Adrenal gland (tissue), 9 donors: ENCODE measurements at regions not wholly inside any gene's neighbourhood (a gene's known extent, or its start where the extent isn't known, plus 50 kb on each side); places are given as distances from the start of the nearest gene placed in this dataset.

Experiments used
- DNase-seq, 7 donors: peaks; one replicate each; pipeline ENCODE4 v3.0.0-alpha.2; 2019 to 2020
- H3K27ac ChIP-seq, 5 donors: fragments of 200-600 bp; sonication (generic) in 4 of 5; 1 replicate in 3 of 5; 2 replicates in 2 of 5; pipeline versions ENCODE4 v1.5.1 to v1.8.0; 2016 to 2020; ENCODE audit warnings: mild to moderate bottlenecking in 1 of 5
- H3K27me3 ChIP-seq: fragments of 200-600 bp; 2 replicates; pipeline ENCODE4 v1.8.0; 2021
- H3K36me3 ChIP-seq, 2 donors: fragments of 200-600 bp; replicated peaks in 1 of 2; 1 replicate in 1 of 2; 2 replicates in 1 of 2; pipeline versions ENCODE4 v1.5.1 to v1.8.0; 2018 to 2022
- H3K4me1 ChIP-seq, 2 donors: fragments of 200-600 bp; replicated peaks in 1 of 2; 1 replicate in 1 of 2; 2 replicates in 1 of 2; pipeline versions ENCODE4 v1.5.1 to v1.8.0; 2018 to 2021
- H3K4me3 ChIP-seq, 4 donors: fragments of 200-600 bp; sonication (generic) in 3 of 4; one replicate each; pipeline ENCODE4 v1.5.1; 2016 to 2018
- H3K9me3 ChIP-seq, 3 donors: fragments of 200-600 bp; sonication (generic) in 1 of 3; replicated peaks in 1 of 3; 1 replicate in 2 of 3; 2 replicates in 1 of 3; pipeline versions ENCODE4 v1.5.1 to v1.8.0; 2016 to 2021
- POLR2A ChIP-seq, 2 donors: fragments of 450-650 bp; IDR thresholded peaks; one replicate each; pipeline ENCODE4 v1.6.1; 2017; ENCODE audit warnings: antibody characterized with exemption in 2 of 2, mild to moderate bottlenecking in 2 of 2, moderate library complexity in 1 of 2
- WGBS, 4 donors: extraction: QIAGEN DNeasy Blood & Tissue Kit in 2 of 4; methylation state at CpG; one replicate each; pipeline versions ENCODE4 v1.1.5 to v1.1.7; 2013 to 2017; 5-methylcytosine and 5-hydroxymethylcytosine counted together
- intact Hi-C, 2 donors: fragments of 100-400 bp; cut with DNase I; formaldehyde crosslinking; loops; one replicate each; pipeline versions ENCODE4 v1.14.1 to v1.15.0; 2022 to 2023
- TF ChIP-seq, protein P1 (sequence below), 6 experiments: fragments of 450-650 bp in 4 of 6; fragments of 200-600 bp in 2 of 6; sonication (generic) in 1 of 6; IDR thresholded peaks; 1 replicate in 5 of 6; 2 replicates in 1 of 6; pipeline versions ENCODE4 v1.5.1 to v1.8.0; 2016 to 2021; ENCODE audit warnings: antibody characterized with exemption in 6 of 6, mild to moderate bottlenecking in 2 of 6, moderate library complexity in 1 of 6
- donor health status: healthy with polysubstance abuse.
- donor health status: Bipolar disorder and iron deficiency.
- donor health status: DM: yes; HTN: yes; CAD: no.
- donor health status: DM: no; HTN: no; CAD: no.
- donor health status: DM: no; HTN: no; CAD: no.

GRCh38 chr2:21265752-21266151 is 142.0 kb downstream of the TDRD15 start:
- WGBS, 4 donors: 54 to 100% (median 94%) methylated on average over 3 of the region's 3 CpGs
- Histone ChIP-seq H3K27me3 (no peaks in the 10 kb centered on the region), H3K27ac (no peak overlapping the region), H3K9me3 (no peaks in the 10 kb centered on the region), H3K4me1 (peaks cover 12 to 25% of the 10 kb centered on the region in 2 donors), H3K4me3 (no peak overlapping the region), H3K36me3 (no peaks in the 10 kb centered on the region)
- no peak for DNase-seq
- TF ChIP-seq POLR2A (IDR thresholded peaks at IDR 0.05): no peak
- TF ChIP-seq, protein P1, sequence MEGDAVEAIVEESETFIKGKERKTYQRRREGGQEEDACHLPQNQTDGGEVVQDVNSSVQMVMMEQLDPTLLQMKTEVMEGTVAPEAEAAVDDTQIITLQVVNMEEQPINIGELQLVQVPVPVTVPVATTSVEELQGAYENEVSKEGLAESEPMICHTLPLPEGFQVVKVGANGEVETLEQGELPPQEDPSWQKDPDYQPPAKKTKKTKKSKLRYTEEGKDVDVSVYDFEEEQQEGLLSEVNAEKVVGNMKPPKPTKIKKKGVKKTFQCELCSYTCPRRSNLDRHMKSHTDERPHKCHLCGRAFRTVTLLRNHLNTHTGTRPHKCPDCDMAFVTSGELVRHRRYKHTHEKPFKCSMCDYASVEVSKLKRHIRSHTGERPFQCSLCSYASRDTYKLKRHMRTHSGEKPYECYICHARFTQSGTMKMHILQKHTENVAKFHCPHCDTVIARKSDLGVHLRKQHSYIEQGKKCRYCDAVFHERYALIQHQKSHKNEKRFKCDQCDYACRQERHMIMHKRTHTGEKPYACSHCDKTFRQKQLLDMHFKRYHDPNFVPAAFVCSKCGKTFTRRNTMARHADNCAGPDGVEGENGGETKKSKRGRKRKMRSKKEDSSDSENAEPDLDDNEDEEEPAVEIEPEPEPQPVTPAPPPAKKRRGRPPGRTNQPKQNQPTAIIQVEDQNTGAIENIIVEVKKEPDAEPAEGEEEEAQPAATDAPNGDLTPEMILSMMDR (IDR thresholded peaks at IDR 0.05): no peak
- intact Hi-C loops: no loop called here

DNA sequence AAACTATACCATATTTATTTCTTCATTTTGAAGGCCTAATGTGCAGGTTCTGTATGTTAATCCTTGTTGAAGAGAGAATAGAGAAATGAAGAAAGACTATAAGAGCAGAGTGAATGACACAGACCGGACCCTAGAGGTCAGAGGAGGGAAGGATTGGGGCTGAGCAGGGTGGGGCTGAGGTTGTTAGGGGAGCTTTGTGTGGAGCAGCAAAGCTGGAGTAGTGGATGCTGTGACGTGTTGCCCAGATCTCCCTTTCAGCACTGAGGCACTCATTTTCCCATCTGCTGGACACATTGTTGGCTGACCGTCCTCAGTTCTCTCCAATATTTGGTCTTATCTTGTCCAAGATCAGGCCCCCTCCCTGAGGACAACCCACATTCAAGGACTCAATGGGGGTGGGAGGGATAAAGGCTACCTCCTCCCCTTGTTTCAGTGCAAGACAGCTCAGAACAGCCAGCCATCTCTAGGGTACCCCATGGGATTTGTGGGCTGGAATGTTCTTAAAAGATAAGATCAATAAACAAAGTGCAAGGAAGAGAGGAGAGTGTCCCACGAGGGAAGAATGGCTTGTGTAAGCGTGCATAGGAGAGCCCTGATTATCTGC is 143.6 kb downstream of the TDRD15 start:
- DNase-seq: peak in 2 of 7 donors; percentile 25 to 35
- 63 to 77% (median 66%) methylated on average over 5 of the region's 5 CpGs for WGBS, 4 donors

GRCh38 chr2:21268197-21268877 is 144.6 kb downstream of the TDRD15 start:
- TF ChIP-seq POLR2A (IDR thresholded peaks at IDR 0.05): no peak
- TF ChIP-seq, protein P1 (IDR thresholded peaks at IDR 0.05): no peak
- H3K9me3 ChIP-seq: no peaks in the 10 kb centered on the region
- peak overlapping the region in 3 of 5 donors; percentile 11 to 76 (median 67) for H3K27ac ChIP-seq
- H3K27me3 ChIP-seq: no peaks in the 10 kb centered on the region
- H3K4me1 ChIP-seq: peaks cover 17 to 32% of the 10 kb centered on the region in 2 donors
- 56 to 79% (median 70%) methylated on average over 10 to 13 of the region's 13 CpGs for WGBS, 4 donors
- no peaks in the 10 kb centered on the region for H3K36me3 ChIP-seq
- intact Hi-C loops: no loop called here
- H3K4me3 ChIP-seq: no peak overlapping the region
- DNase-seq: peak; percentile 49 to 76 (median 54)

More for the DNA sequence above, 143.6 kb downstream of the TDRD15 start:
- Histone ChIP-seq H3K9me3 (no peaks in the 10 kb centered on the region), H3K4me3 (no peak overlapping the region), H3K4me1 (peaks cover 17 to 32% of the 10 kb centered on the region in 2 donors), H3K36me3 (no peaks in the 10 kb centered on the region), H3K27ac (peak overlapping the region in 1 of 5 donors; percentile 67), H3K27me3 (no peaks in the 10 kb centered on the region)
- intact Hi-C loops: no loop called here
- TF ChIP-seq, protein P1 (IDR thresholded peaks at IDR 0.05): no peak
- TF ChIP-seq POLR2A (IDR thresholded peaks at IDR 0.05): no peak

DNA sequence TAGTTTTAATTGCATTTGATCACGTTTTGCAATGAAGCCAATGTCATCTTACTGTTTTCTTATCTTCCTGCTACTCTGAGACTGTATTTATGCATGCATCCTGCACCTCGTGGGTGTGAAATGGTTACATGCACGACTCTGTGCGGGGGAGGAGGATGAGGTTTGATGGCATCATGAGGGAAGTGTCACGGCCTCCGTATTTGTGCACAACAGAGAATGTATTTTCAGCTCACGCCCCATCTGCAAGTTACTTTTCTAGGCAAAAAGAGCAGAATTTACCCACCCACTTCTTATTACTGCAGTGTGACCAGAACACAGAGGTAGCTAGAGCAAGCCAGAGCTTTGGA is 145.1 kb downstream of the TDRD15 start:
- H3K27ac ChIP-seq: peak overlapping the region in 3 of 5 donors; percentile 46 to 76 (median 67)
- H3K4me3 ChIP-seq: no peak overlapping the region
- no peaks in the 10 kb centered on the region for H3K9me3 ChIP-seq
- H3K4me1 ChIP-seq: peaks cover 17 to 32% of the 10 kb centered on the region in 2 donors
- 62 to 69% (median 69%) methylated on average over 7 of the region's 7 CpGs for WGBS, 4 donors
- H3K36me3 ChIP-seq: no peaks in the 10 kb centered on the region
- no peak for DNase-seq
- intact Hi-C loops: no loop called here
- TF ChIP-seq, protein P1 (IDR thresholded peaks at IDR 0.05): no peak
- no peak for TF ChIP-seq POLR2A (IDR thresholded peaks at IDR 0.05)
- H3K27me3 ChIP-seq: no peaks in the 10 kb centered on the region
